GM12878 (cell line): ENCODE measurements at regions not wholly inside any gene's neighbourhood (a gene's known extent, or its start where the extent isn't known, plus 50 kb on each side); places are given as distances from the start of the nearest gene placed in this dataset.

Experiments used
- ATAC-seq: fragments of 200-7000 bp; cut with Tn5 transposase; 3 replicates; pipeline ENCODE4 v1.9.1; 2020; ENCODE audit warnings: mild to moderate bottlenecking, moderate library complexity
- BruUV-seq: library from RNA; stranded (reverse); fragments of 400-500 nt; replicated peaks from 2 replicates; lab custom pipeline; 2021; lab: Mats Ljungman, UMichigan
- CTCF ChIA-PET: fragments of 300-600 bp; sonication (Branson Sonifier 250); formaldehyde crosslinking; extraction: SDS; loops from one replicate; lab custom pipeline; 2021; ENCODE audit warnings: inconsistent platforms; lab: Yijun Ruan, JAX
- POLR2A ChIA-PET: fragments of 350-600 bp; formaldehyde crosslinking; extraction: SDS; loops from one replicate; lab custom pipeline; 2021; ENCODE audit warnings: inconsistent platforms; lab: Charles Lee
- RAD21 ChIA-PET: fragments of 300-600 bp; sonication (Branson Sonifier 250); formaldehyde crosslinking; loops from one replicate; lab custom pipeline; 2023; ENCODE audit warnings: antibody characterized with exemption; ENCODE audit not compliant: unreplicated experiment; lab: Charles Lee
- SMC1A ChIA-PET: fragments of 300-600 bp; sonication (Branson Sonifier 250); formaldehyde crosslinking; loops from one replicate; lab custom pipeline; 2023; ENCODE audit not compliant: unreplicated experiment, uncharacterized antibody; lab: Charles Lee
- DNase-seq: peaks from one replicate; pipeline ENCODE4 v3.0.0-alpha.2; 2011; ENCODE audit warnings: low read depth, low spot score
- FAIRE-seq: peaks from 3 replicates; lab custom pipeline; 2011; peaks lifted over from hg19 to GRCh38; lab: Jason Lieb, UNC
- H2AFZ ChIP-seq: 2 replicates; pipeline ENCODE4 v1.6.0; 2011; ENCODE audit warnings: low read depth, low read length, control low read depth; ENCODE audit not compliant: control insufficient read depth
- H3K27ac ChIP-seq: 2 replicates; pipeline ENCODE4 v1.5.1; 2011; ENCODE audit warnings: control low read depth; ENCODE audit not compliant: control insufficient read depth, insufficient read depth
- H3K27me3 ChIP-seq, 2 experiments: replicated peaks in 1 of 2; 2 replicates each; pipeline versions ENCODE4 v1.6.0 to v1.6.1; 2011; ENCODE audit warnings: low read length in 1 of 2; ENCODE audit not compliant: control insufficient read depth in 2 of 2, insufficient read depth in 2 of 2
- H3K36me3 ChIP-seq, 2 experiments: 2 replicates each; pipeline ENCODE4 v1.5.1; 2011; ENCODE audit warnings: low read length in 1 of 2; ENCODE audit not compliant: control insufficient read depth in 2 of 2, insufficient read depth in 2 of 2
- H3K4me1 ChIP-seq: 2 replicates; pipeline ENCODE4 v1.6.1; 2011; ENCODE audit warnings: mild to moderate bottlenecking, low read length, moderate library complexity, mixed read lengths; ENCODE audit not compliant: control insufficient read depth, insufficient read depth
- H3K4me2 ChIP-seq: 2 replicates; pipeline ENCODE4 v1.6.0; 2011; ENCODE audit warnings: control low read depth; ENCODE audit not compliant: control insufficient read depth, insufficient read depth
- H3K4me3 ChIP-seq: fragments of 200-600 bp; sonication (generic); 2 replicates; pipeline ENCODE4 v1.5.1; 2016
- H3K79me2 ChIP-seq: 2 replicates; pipeline ENCODE4 v1.6.0; 2011; ENCODE audit warnings: low read length; ENCODE audit not compliant: control insufficient read depth, insufficient read depth
- H3K9ac ChIP-seq: 2 replicates; pipeline ENCODE4 v1.8.0; 2011; ENCODE audit warnings: low read length, control low read depth, mixed read lengths; ENCODE audit not compliant: control insufficient read depth, insufficient read depth
- H3K9me3 ChIP-seq: replicated peaks from 3 replicates; pipeline ENCODE4 v1.5.1; 2011; ENCODE audit warnings: mild to moderate bottlenecking, low read length; ENCODE audit not compliant: control insufficient read depth, insufficient read depth
- H4K20me1 ChIP-seq: 2 replicates; pipeline ENCODE4 v1.6.0; 2011; ENCODE audit not compliant: control insufficient read depth, insufficient read depth
- CBFB ChIP-seq: IDR thresholded peaks from 2 replicates; pipeline ENCODE4 v1.6.1; 2016; ENCODE audit warnings: antibody characterized with exemption, low read depth
- ESRRA ChIP-seq: IDR thresholded peaks from 2 replicates; pipeline ENCODE4 v1.6.1; 2012; ENCODE audit warnings: mild to moderate bottlenecking, low read length, improper control_type of control experiment
- FOXM1 ChIP-seq: IDR thresholded peaks from 2 replicates; pipeline ENCODE4 v1.6.1; 2012; ENCODE audit warnings: low read depth, mild to moderate bottlenecking, inconsistent platforms, low read length, moderate library complexity
- IRF3 ChIP-seq: fragments of 450-650 bp; IDR thresholded peaks from 2 replicates; pipeline ENCODE4 v1.6.1; 2014; ENCODE audit warnings: mild to moderate bottlenecking
- POLR2A ChIP-seq: IDR thresholded peaks from 2 replicates; pipeline ENCODE4 v1.6.1; 2011; ENCODE audit warnings: low read depth, mild to moderate bottlenecking, low read length
- RAD51 ChIP-seq: fragments of 450-650 bp; IDR thresholded peaks from 2 replicates; pipeline ENCODE4 v1.6.1; 2016; ENCODE audit warnings: moderate library complexity, mild to moderate bottlenecking, inconsistent platforms
- SKIL ChIP-seq: fragments of 450-650 bp; IDR thresholded peaks from 2 replicates; pipeline ENCODE4 v1.6.1; 2017; ENCODE audit warnings: mild to moderate bottlenecking, low read depth, inconsistent platforms; ENCODE audit not compliant: poor library complexity, severe bottlenecking
- WGBS: methylation state at CpG from one replicate; pipeline ENCODE4 v1.1.6; 2016; ENCODE audit warnings: low lambda C conversion rate; ENCODE audit not compliant: insufficient replicate concordance, insufficient coverage; ENCODE audit errors: missing lambda C conversion rate; 5-methylcytosine and 5-hydroxymethylcytosine counted together
- in situ Hi-C: fragments of 300-500 bp; cut with MboI; formaldehyde crosslinking; loops from 9 replicates; pipeline ENCODE4 v1.14.3; 2018; ENCODE audit warnings: mixed read lengths
- intact Hi-C: fragments of 100-400 bp; cut with micrococcal nuclease; formaldehyde crosslinking; loops from one replicate; pipeline ENCODE4 v1.14.2; 2022; ENCODE audit not compliant: unreplicated experiment

GRCh38 chr4:176451443-176451842 lies 131.7 kb downstream of the SPCS3 start:
- Histone ChIP-seq H3K9ac (no peak overlapping the region), H3K4me3 (no peak overlapping the region), H3K9me3 (no peaks in the 10 kb centered on the region), H3K79me2 (no peaks in the 10 kb centered on the region), H3K27me3 (no peaks in the 10 kb centered on the region), H3K4me2 (no peak overlapping the region), H2AFZ (no peak overlapping the region), H3K36me3 (no peaks in the 10 kb centered on the region), H3K4me1 (no peaks in the 10 kb centered on the region), H3K27ac (no peak overlapping the region), H4K20me1 (no peaks in the 10 kb centered on the region)
- no TSS peak for BruUV-seq
- ATAC-seq (no peak), FAIRE-seq (no peak), DNase-seq (no peak)
- TF ChIP-seq POLR2A (no peak), RAD51 (no peak), ESRRA (no peak), IRF3 (no peak), FOXM1 (no peak), SKIL (no peak), CBFB (no peak)
- ChIA-PET CTCF (interaction anchor here (0.6 to 1.0 kb wide), 2 partner anchors 32 to 49 kb away, joined by 3 read pairs; no protein-coding TSS in a partner anchor), RAD21 (no interaction called here), POLR2A (no interaction called here), SMC1A (interaction anchor here (0.6 to 1.8 kb wide), 2 partner anchors 9 to 11 kb away, joined by 3 to 4 read pairs; no protein-coding TSS in a partner anchor)
- intact Hi-C loops (no loop called here), in situ Hi-C loops (no loop called here)
- WGBS, result 37% methylated on average over 6 of the region's 6 CpGs
